ENCODE measurements at regions not wholly inside any gene's neighbourhood (a gene's known extent, or its start where the extent isn't known, plus 50 kb on each side); places are given as distances from the start of the nearest gene placed in this dataset.

- Histone ChIP-seq H3K4me3 (no peak overlapping the region), H3K27ac (ENCODE audit: low read depth) (no peak overlapping the region), H3K4me2 (no peak overlapping the region), H3K9me2 (ENCODE audit: insufficient read depth) (peaks cover 9% of the 10 kb centered on the region; the same call in 1 of the 2 replicates), H3K79me2 (replicated peaks; ENCODE audit: insufficient read depth) (no peaks in the 10 kb centered on the region), H3K27me3 (ENCODE audit: insufficient read depth) (no peaks in the 10 kb centered on the region), H2AFZ (no peak overlapping the region), H3K36me3 (ENCODE audit: insufficient read depth) (no peaks in the 10 kb centered on the region), H3F3A (replicated peaks; ENCODE audit: low read depth) (no peaks in the 10 kb centered on the region), H4K20me1 (replicated peaks; ENCODE audit: insufficient read depth) (no peaks in the 10 kb centered on the region), H3K4me1 (ENCODE audit: insufficient read depth) (no peaks in the 10 kb centered on the region)
- Mint-ChIP-seq H3K36me3 (ENCODE audit: low read depth) (no peaks in the 10 kb centered on the region), H3K27ac (no peak overlapping the region), H3K4me1 (peaks cover 11% of the 10 kb centered on the region), H3K4me3 (no peak overlapping the region), H3K9me3 (no peaks in the 10 kb centered on the region), H3K27me3 (ENCODE audit: insufficient read depth, low read depth, poor library complexity) (peaks cover 6% of the 10 kb centered on the region)
- TF ChIP-seq CREB1 (CRISPR knock-in tag; IDR thresholded peaks at IDR 0.05; ENCODE audit: low read depth) (no peak), STAT1 (IDR thresholded peaks at IDR 0.05; ENCODE audit: unreplicated experiment) (no peak)
- no peak for DNase-seq (ENCODE audit: low spot score)
- ATAC-seq, result no peak
These were observed 482.9 kb downstream of the BMP2 start for GRCh38 chr20:7250337-7250736.

- H3K79me2 ChIP-seq (replicated peaks; ENCODE audit: insufficient read depth), result no peaks in the 10 kb centered on the region
- no peaks in the 10 kb centered on the region; the same call in 1 of the 2 replicates for H3K4me1 ChIP-seq (ENCODE audit: insufficient read depth)
- Mint-ChIP-seq H3K4me1 (no peaks in the 10 kb centered on the region; the same call in 2 of the 3 replicates), H3K27me3 (ENCODE audit: insufficient read depth, low read depth, poor library complexity) (no peaks in the 10 kb centered on the region), H3K9me3 (no peaks in the 10 kb centered on the region), H3K36me3 (ENCODE audit: low read depth) (no peaks in the 10 kb centered on the region), H3K4me3 (no peak overlapping the region), H3K27ac (no peak overlapping the region)
- H3K27me3 ChIP-seq (ENCODE audit: insufficient read depth), result no peaks in the 10 kb centered on the region
- no peak overlapping the region for H3K4me3 ChIP-seq
- H3K36me3 ChIP-seq (ENCODE audit: insufficient read depth), result no peaks in the 10 kb centered on the region
- ATAC-seq, result no peak
- no peaks in the 10 kb centered on the region for H3K9me2 ChIP-seq (ENCODE audit: insufficient read depth)
- no peak overlapping the region for H3K27ac ChIP-seq (ENCODE audit: low read depth)
- H2AFZ ChIP-seq, result no peak overlapping the region
- DNase-seq (ENCODE audit: low spot score), result no peak
- H3K4me2 ChIP-seq, result no peak overlapping the region
- H3F3A ChIP-seq (replicated peaks; ENCODE audit: low read depth), result no peaks in the 10 kb centered on the region
- H4K20me1 ChIP-seq (replicated peaks; ENCODE audit: insufficient read depth), result no peaks in the 10 kb centered on the region
- TF ChIP-seq EZH2phosphoT487 (IDR thresholded peaks at IDR 0.05; ENCODE audit: unreplicated experiment), result no peak
- TF ChIP-seq NANOG (IDR thresholded peaks at IDR 0.05; ENCODE audit: borderline replicate concordance), result no peak
- no peak for TF ChIP-seq ZNF462 (CRISPR knock-in tag; IDR thresholded peaks at IDR 0.05)
- no peak for TF ChIP-seq CTCF (conservative IDR thresholded peaks at IDR 0.05; ENCODE audit: low read depth in 2 of 2)
- TF ChIP-seq CREB1 (CRISPR knock-in tag; IDR thresholded peaks at IDR 0.05; ENCODE audit: low read depth), result no peak
- TF ChIP-seq ETS1 (IDR thresholded peaks at IDR 0.05), result no peak
- no peak for TF ChIP-seq ZNF331 (CRISPR knock-in tag; IDR thresholded peaks at IDR 0.05; ENCODE audit: low read depth)
- TF ChIP-seq REST (IDR thresholded peaks at IDR 0.05; ENCODE audit: unreplicated experiment), result no peak
- TF ChIP-seq ZNF114 (CRISPR knock-in tag; IDR thresholded peaks at IDR 0.05), result no peak
These were observed 489.6 kb downstream of the BMP2 start for GRCh38 chr20:7257099-7257498.

All from GM23338 (cell line).